Ovary (tissue), 3 donors: ENCODE measurements at regions not wholly inside any gene's neighbourhood (a gene's known extent, or its start where the extent isn't known, plus 50 kb on each side); places are given as distances from the start of the nearest gene placed in this dataset.
"Not testable (repeated sequence)": the region's sequence is repeated elsewhere in the genome, so short reads cannot be mapped to it uniquely, and the experiment has no call there.

ENCODE experiments used
- POLR2A ChIP-seq: fragments of 450-650 bp; IDR thresholded peaks from one replicate; pipeline ENCODE4 v1.6.1; 2017; ENCODE audit warnings: antibody characterized with exemption, mild to moderate bottlenecking, moderate library complexity
- TF ChIP-seq, protein P1 (sequence below), 3 donors: fragments of 450-650 bp in 2 of 3; fragments of 200-600 bp in 1 of 3; IDR thresholded peaks; one replicate each; pipeline versions ENCODE4 v1.5.1 to v1.8.0; 2016 to 2022; ENCODE audit warnings: antibody characterized with exemption in 3 of 3, mild to moderate bottlenecking in 1 of 3
- donor health status: DM: no; HTN: no; CAD: no.

DNA sequence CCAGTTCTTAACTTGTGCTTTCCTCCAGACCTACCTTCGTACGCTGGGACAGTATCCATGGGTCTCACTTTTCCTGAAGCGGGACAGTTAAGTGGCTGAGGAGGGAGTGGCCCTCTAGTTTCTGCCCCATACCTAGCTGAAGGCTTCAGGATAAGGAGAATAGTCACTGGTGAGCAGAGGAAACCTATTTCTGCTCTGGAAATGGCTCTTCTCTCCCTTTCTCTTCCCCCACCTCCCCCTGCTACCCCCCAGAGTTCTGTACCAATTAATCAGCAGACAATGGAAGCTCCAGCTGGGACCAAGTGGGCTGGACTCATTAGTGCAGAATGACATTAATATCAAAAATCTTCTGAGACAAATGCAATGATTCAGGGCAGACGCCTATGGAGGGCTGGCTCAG lies 68.5 kb downstream of the PROP1 start:
- TF ChIP-seq, protein P1, sequence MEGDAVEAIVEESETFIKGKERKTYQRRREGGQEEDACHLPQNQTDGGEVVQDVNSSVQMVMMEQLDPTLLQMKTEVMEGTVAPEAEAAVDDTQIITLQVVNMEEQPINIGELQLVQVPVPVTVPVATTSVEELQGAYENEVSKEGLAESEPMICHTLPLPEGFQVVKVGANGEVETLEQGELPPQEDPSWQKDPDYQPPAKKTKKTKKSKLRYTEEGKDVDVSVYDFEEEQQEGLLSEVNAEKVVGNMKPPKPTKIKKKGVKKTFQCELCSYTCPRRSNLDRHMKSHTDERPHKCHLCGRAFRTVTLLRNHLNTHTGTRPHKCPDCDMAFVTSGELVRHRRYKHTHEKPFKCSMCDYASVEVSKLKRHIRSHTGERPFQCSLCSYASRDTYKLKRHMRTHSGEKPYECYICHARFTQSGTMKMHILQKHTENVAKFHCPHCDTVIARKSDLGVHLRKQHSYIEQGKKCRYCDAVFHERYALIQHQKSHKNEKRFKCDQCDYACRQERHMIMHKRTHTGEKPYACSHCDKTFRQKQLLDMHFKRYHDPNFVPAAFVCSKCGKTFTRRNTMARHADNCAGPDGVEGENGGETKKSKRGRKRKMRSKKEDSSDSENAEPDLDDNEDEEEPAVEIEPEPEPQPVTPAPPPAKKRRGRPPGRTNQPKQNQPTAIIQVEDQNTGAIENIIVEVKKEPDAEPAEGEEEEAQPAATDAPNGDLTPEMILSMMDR (IDR thresholded peaks at IDR 0.05) = not testable (repeated sequence)
- not testable (repeated sequence) for TF ChIP-seq POLR2A
